ENCODE measurements at regions not wholly inside any gene's neighbourhood (a gene's known extent, or its start where the extent isn't known, plus 50 kb on each side); places are given as distances from the start of the nearest gene placed in this dataset.

DNA sequence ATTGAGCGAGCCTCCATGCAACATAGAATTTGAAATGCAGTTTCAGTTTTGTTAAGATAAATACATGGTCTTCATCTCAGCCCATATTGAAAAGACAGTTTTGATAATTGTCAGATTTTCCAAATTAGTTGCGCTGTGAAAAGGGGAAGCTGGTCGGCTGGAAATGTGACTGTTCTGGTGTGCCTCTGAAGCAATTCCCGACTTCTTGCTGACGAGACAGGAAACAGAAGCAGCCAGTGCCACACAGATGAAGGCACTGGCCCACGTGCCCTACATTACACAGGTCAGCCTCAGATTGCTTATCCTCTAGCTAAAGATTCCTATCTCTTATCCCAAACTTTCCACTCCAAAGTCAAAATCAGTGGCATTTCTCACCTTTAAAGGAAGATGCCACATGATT is 214.1 kb upstream of the TLE4 start:
- TF ChIP-seq, protein P1, sequence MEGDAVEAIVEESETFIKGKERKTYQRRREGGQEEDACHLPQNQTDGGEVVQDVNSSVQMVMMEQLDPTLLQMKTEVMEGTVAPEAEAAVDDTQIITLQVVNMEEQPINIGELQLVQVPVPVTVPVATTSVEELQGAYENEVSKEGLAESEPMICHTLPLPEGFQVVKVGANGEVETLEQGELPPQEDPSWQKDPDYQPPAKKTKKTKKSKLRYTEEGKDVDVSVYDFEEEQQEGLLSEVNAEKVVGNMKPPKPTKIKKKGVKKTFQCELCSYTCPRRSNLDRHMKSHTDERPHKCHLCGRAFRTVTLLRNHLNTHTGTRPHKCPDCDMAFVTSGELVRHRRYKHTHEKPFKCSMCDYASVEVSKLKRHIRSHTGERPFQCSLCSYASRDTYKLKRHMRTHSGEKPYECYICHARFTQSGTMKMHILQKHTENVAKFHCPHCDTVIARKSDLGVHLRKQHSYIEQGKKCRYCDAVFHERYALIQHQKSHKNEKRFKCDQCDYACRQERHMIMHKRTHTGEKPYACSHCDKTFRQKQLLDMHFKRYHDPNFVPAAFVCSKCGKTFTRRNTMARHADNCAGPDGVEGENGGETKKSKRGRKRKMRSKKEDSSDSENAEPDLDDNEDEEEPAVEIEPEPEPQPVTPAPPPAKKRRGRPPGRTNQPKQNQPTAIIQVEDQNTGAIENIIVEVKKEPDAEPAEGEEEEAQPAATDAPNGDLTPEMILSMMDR (conservative IDR thresholded peaks at IDR 0.05): no peak
- TF ChIP-seq ZFX (IDR thresholded peaks at IDR 0.05): no peak
